ENCODE measurements at regions not wholly inside any gene's neighbourhood (a gene's known extent, or its start where the extent isn't known, plus 50 kb on each side); places are given as distances from the start of the nearest gene placed in this dataset.
"Not testable (repeated sequence)": the region's sequence is repeated elsewhere in the genome, so short reads cannot be mapped to it uniquely, and the experiment has no call there.

DNA sequence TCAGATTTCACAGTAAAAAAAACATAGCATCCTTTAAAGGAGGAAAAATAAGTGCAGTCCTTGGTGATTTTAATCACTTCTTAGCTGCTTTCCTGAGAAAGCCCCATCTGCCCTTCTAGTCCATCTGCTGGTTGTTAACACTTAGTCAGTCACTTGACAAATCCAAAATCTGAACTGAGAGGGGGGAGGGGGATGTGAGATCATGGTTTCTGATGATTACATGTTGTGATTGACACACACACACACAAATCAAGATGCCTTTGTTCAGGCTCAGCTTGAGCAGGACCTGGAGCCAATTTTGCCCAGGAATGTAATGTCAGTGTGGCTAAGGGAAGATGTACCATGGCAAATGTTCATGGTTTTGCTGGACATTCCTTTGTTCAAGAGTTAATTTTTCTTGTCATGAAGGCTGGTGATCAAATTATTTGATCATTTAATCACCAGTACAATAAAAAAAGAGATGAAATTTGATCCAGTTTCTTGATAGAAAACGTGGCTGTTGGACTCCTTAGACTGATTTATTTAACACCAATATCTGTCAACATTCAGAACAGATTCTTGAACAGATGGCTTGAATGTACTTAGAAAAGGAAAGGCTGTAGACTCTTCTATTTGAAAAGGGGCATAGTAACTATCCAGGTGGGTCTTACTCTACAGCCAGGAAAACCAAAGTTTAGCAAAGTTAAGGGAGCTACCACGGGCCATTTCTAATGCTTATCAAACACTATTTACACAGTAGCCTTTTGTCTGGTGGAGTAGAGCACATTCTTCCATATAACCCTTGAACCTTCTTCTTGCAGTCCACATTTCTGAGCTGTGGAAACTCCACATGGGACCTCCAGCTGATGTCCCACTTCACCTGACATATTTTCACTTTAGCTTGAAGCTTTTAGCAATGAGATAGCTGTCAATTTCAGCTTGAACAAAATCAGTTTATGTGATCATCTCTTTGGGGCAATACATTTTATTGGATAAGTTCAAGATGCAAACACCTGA is 408.7 kb downstream of the PIK3C3 start:
- FAIRE-seq (no peak), DNase-seq (ENCODE audit: insufficient read length, low spot score) (no peak)
- TF ChIP-seq PAX5 (IDR thresholded peaks at IDR 0.05; ENCODE audit: insufficient read depth, low read length, severe bottlenecking), result no peak

DNA sequence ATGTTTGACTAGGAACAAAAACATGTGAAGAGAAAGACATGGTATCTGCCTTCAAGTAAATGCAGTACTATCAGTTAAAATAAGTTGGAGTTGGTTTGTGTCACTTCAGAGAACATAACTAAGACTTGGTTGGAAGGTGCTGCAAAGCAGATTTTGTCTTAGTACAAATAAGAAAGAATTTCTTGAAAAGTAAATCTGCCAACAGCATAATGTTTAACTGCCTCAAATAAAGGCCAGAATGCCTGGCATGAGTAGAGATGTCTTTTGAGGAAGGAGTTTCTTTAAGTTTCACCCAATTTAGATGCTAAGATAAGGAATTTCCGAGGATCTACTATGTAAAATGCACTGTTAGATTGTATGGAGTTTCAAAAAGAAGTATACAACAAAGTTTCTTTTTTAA is 409.7 kb downstream of the PIK3C3 start:
- no peak for FAIRE-seq
- DNase-seq (ENCODE audit: insufficient read length, low spot score), result no peak
- TF ChIP-seq PAX5 (IDR thresholded peaks at IDR 0.05; ENCODE audit: insufficient read depth, low read length, severe bottlenecking) (no peak), POLR2AphosphoS5 (IDR thresholded peaks at IDR 0.05; ENCODE audit: low read depth, low read length) (no peak), SPI1 (IDR thresholded peaks at IDR 0.05; ENCODE audit: low read depth, low read length) (no peak), POLR2A (IDR thresholded peaks at IDR 0.05; ENCODE audit: low read depth, low read length) (no peak), TAF1 (IDR thresholded peaks at IDR 0.05; ENCODE audit: low read depth, low read length) (no peak), POU2F2 (IDR thresholded peaks at IDR 0.05; ENCODE audit: low read depth, low read length) (no peak)

DNA sequence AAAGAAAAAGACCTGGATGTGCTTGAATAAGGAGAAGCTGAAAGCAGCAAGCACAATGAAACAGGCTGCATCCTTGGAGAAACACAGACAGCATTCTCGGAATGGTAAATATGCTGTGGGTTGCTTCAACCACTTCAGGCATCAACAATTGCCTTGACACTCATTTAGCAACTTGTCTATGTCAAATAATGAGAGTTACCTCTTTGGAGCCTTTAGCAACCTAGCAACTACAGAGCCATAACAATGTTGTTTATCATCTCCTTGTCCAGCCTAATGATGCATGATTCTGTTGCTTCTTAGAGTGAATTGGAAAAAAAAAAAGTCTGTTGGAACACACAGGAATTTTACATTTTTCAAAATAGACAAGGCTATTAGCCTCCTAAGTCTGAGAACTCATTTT is 410.6 kb downstream of the PIK3C3 start:
- TF ChIP-seq POLR2A (IDR thresholded peaks at IDR 0.05; ENCODE audit: low read depth, low read length), result no peak
- TF ChIP-seq POU2F2 (IDR thresholded peaks at IDR 0.05; ENCODE audit: low read depth, low read length), result no peak
- TF ChIP-seq TAF1 (IDR thresholded peaks at IDR 0.05; ENCODE audit: low read depth, low read length), result no peak
- no peak for TF ChIP-seq POLR2AphosphoS5 (IDR thresholded peaks at IDR 0.05; ENCODE audit: low read depth, low read length)
- TF ChIP-seq PAX5 (IDR thresholded peaks at IDR 0.05; ENCODE audit: insufficient read depth, low read length, severe bottlenecking), result no peak
- TF ChIP-seq SPI1 (IDR thresholded peaks at IDR 0.05; ENCODE audit: low read depth, low read length), result no peak
- FAIRE-seq (no peak), DNase-seq (ENCODE audit: insufficient read length, low spot score) (no peak)

DNA sequence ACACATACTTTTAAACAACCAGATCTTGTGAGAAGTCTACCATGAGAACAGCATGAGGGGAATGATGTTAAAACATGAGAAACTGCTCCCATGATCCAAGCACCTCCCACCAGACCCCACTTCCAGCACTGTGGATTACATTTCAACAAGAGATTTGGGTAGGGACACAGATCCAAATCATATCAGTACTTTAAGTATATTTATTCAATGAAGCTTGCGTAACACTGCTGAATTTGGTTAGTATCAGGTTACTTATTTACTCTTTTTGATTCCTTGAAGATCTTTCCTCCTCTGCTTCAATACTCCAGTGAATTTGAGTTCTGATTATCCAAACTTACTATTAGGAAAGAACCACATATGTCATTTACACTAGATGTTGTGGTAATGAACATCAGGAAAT is 418.6 kb downstream of the PIK3C3 start:
- FAIRE-seq, result no peak

DNA sequence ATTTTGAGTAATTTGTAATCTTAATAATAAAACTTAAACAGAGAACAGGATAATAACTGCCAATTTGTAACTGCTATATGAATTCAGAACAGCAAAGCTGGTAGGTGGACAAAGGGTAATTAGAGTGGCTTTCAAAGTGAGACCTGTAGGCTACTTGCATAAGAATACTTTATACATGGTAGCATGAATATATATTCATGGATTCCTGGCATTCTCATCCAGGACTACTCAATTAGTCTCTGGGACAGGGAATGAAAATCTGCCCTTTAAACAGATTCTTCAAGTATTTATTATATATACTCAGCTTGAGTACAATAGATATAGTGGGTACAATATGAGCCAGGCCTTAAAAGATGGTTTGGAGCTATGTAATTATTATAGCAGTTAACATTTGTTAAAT is 419.9 kb downstream of the PIK3C3 start:
- DNase-seq (ENCODE audit: insufficient read length, low spot score), result no peak
- no peak for TF ChIP-seq PAX5 (IDR thresholded peaks at IDR 0.05; ENCODE audit: insufficient read depth, low read length, severe bottlenecking)
- TF ChIP-seq POLR2A (IDR thresholded peaks at IDR 0.05; ENCODE audit: low read depth, low read length), result no peak
- no peak for TF ChIP-seq TAF1 (IDR thresholded peaks at IDR 0.05; ENCODE audit: low read depth, low read length)
- no peak for TF ChIP-seq POLR2AphosphoS5 (IDR thresholded peaks at IDR 0.05; ENCODE audit: low read depth, low read length)
- no peak for TF ChIP-seq POU2F2 (IDR thresholded peaks at IDR 0.05; ENCODE audit: low read depth, low read length)
- TF ChIP-seq SPI1 (IDR thresholded peaks at IDR 0.05; ENCODE audit: low read depth, low read length), result no peak
- no peak for FAIRE-seq

More for the DNA sequence above, 418.6 kb downstream of the PIK3C3 start:
- no peak for TF ChIP-seq SPI1 (IDR thresholded peaks at IDR 0.05; ENCODE audit: low read depth, low read length)
- no peak for TF ChIP-seq PAX5 (IDR thresholded peaks at IDR 0.05; ENCODE audit: insufficient read depth, low read length, severe bottlenecking)
- no peak for TF ChIP-seq TAF1 (IDR thresholded peaks at IDR 0.05; ENCODE audit: low read depth, low read length)
- TF ChIP-seq POLR2A (IDR thresholded peaks at IDR 0.05; ENCODE audit: low read depth, low read length), result no peak
- no peak for TF ChIP-seq POU2F2 (IDR thresholded peaks at IDR 0.05; ENCODE audit: low read depth, low read length)
- no peak for TF ChIP-seq POLR2AphosphoS5 (IDR thresholded peaks at IDR 0.05; ENCODE audit: low read depth, low read length)
- no peak for DNase-seq (ENCODE audit: insufficient read length, low spot score)

DNA sequence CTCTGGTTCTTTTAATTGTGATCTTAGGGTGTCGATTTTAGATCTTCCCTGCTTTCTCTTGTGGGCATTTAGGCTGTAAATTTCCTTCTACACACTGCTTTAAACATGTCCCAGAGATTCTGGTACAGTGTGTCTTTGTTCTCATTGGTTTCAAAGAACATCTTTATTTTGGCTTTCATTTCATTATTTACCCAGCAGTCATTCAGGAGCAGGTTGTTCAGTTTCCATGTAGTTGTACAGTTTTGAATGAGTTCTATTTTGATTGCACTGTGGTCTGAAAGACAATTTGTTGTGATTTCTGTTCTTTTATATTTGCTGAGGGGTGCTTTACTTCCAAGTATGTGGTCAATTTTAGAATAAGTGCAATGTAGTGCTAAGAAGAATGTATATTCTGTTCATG is 423.8 kb downstream of the PIK3C3 start:
- not testable (repeated sequence) for FAIRE-seq; DNase-seq (ENCODE audit: insufficient read length, low spot score)

DNA sequence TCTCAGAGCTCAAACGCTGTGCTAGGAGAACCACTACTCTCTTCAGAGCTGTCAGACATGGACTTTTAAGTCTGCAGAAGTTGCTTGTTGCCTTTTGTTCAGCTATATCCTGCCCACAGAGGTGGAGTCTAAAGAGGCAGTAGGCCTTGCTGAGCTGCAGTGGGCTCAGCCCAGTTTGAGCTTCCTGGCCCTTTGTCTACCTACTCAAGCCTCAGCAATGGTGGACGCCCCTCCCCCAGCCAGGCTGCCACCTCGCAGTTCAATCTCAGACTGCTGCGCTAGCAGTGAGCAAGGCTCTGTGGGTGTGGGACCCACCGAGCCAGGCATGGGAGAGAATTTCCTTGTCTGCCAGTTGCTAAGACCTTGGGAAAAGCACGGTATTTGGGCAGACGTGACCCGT is 426.2 kb downstream of the PIK3C3 start:
- not testable (repeated sequence) for DNase-seq (ENCODE audit: insufficient read length, low spot score); FAIRE-seq

DNA sequence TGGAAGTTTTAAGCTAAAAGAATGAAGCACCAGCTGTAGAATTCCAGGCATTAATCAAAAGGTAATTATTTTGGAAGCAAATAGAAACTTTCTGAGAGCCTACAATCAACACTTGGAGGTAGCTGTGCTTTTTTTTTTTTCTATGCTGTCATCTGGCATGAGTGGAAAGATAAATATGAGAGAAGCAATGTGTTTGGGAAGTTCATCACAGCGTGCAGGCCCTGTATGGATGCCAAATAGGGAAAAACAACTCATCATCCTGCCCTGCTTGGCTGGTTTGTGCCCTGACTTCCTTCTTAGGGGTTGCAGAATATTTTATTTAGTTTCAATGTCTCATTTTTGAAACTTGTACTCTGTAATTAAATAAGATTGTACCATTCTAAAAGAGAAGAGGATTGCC is 437.4 kb downstream of the PIK3C3 start:
- FAIRE-seq, result no peak
- no peak for TF ChIP-seq POU2F2 (IDR thresholded peaks at IDR 0.05; ENCODE audit: low read depth, low read length)
- no peak for DNase-seq (ENCODE audit: insufficient read length, low spot score)

DNA sequence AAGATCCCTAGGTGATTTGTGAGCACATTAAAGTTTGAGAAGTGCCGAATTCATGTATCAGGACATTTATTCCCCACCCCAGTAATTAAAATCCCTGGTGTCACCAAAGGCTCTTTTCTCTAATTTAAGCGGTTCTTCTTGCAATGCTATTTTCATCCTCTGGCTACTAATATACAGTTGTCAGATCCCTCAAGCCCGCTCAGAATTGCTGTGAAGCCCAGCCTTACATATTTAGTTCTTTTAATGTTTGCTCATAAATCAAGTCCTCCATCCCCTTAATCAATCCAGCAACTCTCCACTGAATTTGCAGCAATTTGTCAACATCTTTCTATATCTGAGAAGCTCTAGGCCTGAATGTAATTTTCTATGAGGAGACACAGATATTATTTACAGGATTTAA is 437.9 kb downstream of the PIK3C3 start:
- DNase-seq (ENCODE audit: insufficient read length, low spot score) (no peak), FAIRE-seq (no peak)
- TF ChIP-seq POU2F2 (IDR thresholded peaks at IDR 0.05; ENCODE audit: low read depth, low read length), result no peak
- TF ChIP-seq TAF1 (IDR thresholded peaks at IDR 0.05; ENCODE audit: low read depth, low read length), result no peak
- no peak for TF ChIP-seq SPI1 (IDR thresholded peaks at IDR 0.05; ENCODE audit: low read depth, low read length)
- no peak for TF ChIP-seq PAX5 (IDR thresholded peaks at IDR 0.05; ENCODE audit: insufficient read depth, low read length, severe bottlenecking)
- no peak for TF ChIP-seq POLR2AphosphoS5 (IDR thresholded peaks at IDR 0.05; ENCODE audit: low read depth, low read length)
- TF ChIP-seq POLR2A (IDR thresholded peaks at IDR 0.05; ENCODE audit: low read depth, low read length), result no peak

DNA sequence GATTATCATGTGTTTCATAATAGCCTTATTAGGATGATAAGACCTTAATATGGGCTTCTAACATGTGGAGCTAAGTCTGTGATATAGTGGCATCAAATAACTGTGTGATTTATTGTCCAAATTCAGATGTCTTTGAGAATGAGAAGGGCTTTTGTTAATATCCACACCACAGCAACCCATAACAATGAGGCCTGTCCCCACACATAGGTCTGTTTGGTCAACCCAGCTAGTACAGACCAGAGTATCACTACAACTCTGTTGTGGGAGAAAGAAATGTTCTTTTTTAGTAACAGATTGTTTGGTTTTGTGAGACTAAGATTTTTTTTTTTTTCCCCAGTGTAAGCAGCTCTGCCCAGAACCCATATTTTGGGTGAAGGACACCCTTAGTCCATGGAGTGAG is 439.2 kb downstream of the PIK3C3 start:
- no peak for TF ChIP-seq SPI1 (IDR thresholded peaks at IDR 0.05; ENCODE audit: low read depth, low read length)
- TF ChIP-seq PAX5 (IDR thresholded peaks at IDR 0.05; ENCODE audit: insufficient read depth, low read length, severe bottlenecking), result no peak
- TF ChIP-seq POLR2AphosphoS5 (IDR thresholded peaks at IDR 0.05; ENCODE audit: low read depth, low read length), result no peak
- TF ChIP-seq POLR2A (IDR thresholded peaks at IDR 0.05; ENCODE audit: low read depth, low read length), result no peak
- no peak for TF ChIP-seq TAF1 (IDR thresholded peaks at IDR 0.05; ENCODE audit: low read depth, low read length)
- TF ChIP-seq POU2F2 (IDR thresholded peaks at IDR 0.05; ENCODE audit: low read depth, low read length), result no peak
- DNase-seq (ENCODE audit: insufficient read length, low spot score) (no peak), FAIRE-seq (no peak)
